ENCODE measurements at regions not wholly inside any gene's neighbourhood (a gene's known extent, or its start where the extent isn't known, plus 50 kb on each side); places are given as distances from the start of the nearest gene placed in this dataset.

DNA sequence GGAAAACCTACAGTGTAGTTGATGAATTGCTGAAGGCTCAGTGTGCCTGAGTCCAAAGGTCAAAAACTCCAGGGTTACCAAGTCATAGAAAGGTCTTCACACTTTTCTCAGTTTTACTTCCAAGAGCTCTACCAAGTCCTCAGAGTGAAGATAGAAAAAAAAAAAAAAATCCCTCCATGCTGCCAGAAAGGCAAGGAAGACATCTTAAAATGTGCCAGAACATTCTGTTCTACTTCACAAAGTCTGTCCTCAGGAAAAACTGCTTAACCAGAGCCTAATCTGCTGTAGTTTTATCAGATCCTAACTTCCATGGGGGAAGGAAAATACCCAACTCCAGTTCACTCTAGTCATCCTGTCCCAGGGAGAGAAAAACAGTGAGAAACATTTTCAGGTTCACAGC is 175.6 kb upstream of the CDH11 start:
- TF ChIP-seq, protein P1, sequence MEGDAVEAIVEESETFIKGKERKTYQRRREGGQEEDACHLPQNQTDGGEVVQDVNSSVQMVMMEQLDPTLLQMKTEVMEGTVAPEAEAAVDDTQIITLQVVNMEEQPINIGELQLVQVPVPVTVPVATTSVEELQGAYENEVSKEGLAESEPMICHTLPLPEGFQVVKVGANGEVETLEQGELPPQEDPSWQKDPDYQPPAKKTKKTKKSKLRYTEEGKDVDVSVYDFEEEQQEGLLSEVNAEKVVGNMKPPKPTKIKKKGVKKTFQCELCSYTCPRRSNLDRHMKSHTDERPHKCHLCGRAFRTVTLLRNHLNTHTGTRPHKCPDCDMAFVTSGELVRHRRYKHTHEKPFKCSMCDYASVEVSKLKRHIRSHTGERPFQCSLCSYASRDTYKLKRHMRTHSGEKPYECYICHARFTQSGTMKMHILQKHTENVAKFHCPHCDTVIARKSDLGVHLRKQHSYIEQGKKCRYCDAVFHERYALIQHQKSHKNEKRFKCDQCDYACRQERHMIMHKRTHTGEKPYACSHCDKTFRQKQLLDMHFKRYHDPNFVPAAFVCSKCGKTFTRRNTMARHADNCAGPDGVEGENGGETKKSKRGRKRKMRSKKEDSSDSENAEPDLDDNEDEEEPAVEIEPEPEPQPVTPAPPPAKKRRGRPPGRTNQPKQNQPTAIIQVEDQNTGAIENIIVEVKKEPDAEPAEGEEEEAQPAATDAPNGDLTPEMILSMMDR (IDR thresholded peaks at IDR 0.05) = no peak
- TF ChIP-seq POLR2A (IDR thresholded peaks at IDR 0.05) = no peak
